ENCODE measurements at regions not wholly inside any gene's neighbourhood (a gene's known extent, or its start where the extent isn't known, plus 50 kb on each side); places are given as distances from the start of the nearest gene placed in this dataset.
"Not testable (repeated sequence)": the region's sequence is repeated elsewhere in the genome, so short reads cannot be mapped to it uniquely, and the experiment has no call there.

DNA sequence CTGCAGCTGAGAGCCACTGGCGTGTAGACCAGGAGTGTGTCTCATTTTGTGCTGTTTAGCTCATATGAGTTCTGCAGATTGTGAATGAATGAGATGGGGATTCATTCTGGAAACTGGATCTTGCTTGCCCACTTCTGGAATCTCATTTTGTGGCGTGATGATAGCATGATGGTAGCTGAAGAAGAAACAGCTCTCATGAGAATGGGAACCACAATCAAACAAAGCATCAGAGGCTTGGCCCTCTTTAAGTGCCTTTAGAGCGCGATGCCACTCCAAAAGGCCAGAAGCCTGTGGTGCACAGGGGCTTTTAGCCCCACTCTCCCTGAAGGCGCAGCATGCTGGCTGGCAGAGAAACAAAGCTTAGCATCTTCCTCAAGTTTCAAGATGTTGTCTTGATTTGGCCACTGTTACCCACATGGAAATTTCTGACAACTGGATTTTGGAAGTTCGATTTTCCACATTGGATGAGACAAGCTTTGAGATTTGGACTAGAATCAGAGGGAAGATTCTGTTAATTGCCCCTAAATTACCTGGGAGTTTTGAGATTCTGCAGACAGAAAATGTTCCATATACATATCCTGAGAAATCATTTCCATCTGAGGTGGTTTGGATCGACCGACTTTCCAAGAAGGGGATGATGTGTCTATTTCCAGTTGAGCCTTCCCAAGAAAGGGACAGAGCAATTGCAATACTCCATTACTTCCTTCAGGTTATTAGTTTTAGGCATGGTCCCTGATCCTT lies 234.5 kb downstream of the VAPA start:
- peak; percentile 16 to 34 for DNase-seq (ENCODE audit: extremely low spot score in 2 of 2)
- H3K4me1 ChIP-seq: peaks cover 1% of the 10 kb centered on the region
- H3K27ac ChIP-seq: no peak overlapping the region
- no peaks in the 10 kb centered on the region for H3K9me3 ChIP-seq
- no peak overlapping the region for H3K4me3 ChIP-seq
- no peaks in the 10 kb centered on the region for H3K36me3 ChIP-seq
- H3K27me3 ChIP-seq: no peaks in the 10 kb centered on the region
- intact Hi-C loops (cut with DNase I): no loop called here
- TF ChIP-seq, protein P1, sequence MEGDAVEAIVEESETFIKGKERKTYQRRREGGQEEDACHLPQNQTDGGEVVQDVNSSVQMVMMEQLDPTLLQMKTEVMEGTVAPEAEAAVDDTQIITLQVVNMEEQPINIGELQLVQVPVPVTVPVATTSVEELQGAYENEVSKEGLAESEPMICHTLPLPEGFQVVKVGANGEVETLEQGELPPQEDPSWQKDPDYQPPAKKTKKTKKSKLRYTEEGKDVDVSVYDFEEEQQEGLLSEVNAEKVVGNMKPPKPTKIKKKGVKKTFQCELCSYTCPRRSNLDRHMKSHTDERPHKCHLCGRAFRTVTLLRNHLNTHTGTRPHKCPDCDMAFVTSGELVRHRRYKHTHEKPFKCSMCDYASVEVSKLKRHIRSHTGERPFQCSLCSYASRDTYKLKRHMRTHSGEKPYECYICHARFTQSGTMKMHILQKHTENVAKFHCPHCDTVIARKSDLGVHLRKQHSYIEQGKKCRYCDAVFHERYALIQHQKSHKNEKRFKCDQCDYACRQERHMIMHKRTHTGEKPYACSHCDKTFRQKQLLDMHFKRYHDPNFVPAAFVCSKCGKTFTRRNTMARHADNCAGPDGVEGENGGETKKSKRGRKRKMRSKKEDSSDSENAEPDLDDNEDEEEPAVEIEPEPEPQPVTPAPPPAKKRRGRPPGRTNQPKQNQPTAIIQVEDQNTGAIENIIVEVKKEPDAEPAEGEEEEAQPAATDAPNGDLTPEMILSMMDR (IDR thresholded peaks at IDR 0.05): no peak
- TF ChIP-seq POLR2A (IDR thresholded peaks at IDR 0.05) (no peak), POLR2AphosphoS5 (IDR thresholded peaks at IDR 0.05; ENCODE audit: insufficient read depth in 1 of 2, low read depth in 1 of 2) (no peak)

DNA sequence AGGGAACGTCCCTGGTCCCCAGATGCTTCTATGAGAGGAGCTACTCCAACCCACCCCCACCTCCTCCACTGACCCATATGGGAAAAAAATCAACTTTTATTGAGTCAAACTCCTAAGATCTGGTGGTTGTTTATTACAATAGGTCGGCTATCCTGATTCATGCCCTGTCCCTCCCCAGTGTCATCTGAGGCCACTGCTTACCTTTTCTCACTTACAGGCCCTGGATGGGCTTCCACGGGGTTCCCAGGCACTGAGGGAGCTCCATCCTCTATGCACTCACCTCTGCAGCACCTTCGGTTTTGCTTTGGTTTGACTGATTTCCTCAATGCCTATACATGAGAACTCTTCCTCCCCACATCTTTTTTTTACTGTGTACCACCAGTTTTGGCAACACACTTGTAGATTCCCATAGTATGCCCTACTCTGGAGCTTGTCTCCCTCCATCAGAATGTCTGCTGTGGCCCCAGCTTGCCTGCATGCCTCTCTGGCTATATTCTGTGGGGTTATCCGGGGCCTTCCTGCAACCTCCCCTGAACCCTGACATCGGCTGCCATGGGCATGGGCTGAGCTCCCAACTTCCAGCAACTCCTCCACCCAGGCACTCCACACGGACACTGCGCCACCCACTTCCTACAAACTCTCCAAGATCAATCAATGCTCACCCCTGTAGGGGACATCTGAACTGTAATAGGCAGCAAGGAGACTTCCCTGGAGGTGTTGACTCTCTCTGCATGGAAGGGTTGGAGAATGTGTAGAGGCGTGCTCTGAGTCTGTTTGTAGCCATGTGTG lies 236.1 kb downstream of the VAPA start:
- Histone ChIP-seq H3K36me3 (no peaks in the 10 kb centered on the region), H3K9me3 (no peaks in the 10 kb centered on the region), H3K4me3 (no peak overlapping the region), H3K27me3 (no peaks in the 10 kb centered on the region), H3K27ac (no peak overlapping the region), H3K4me1 (peaks cover 15% of the 10 kb centered on the region)
- intact Hi-C loops (cut with DNase I): no loop called here
- peak; percentile 72 to 74 for DNase-seq (ENCODE audit: extremely low spot score in 2 of 2)
- TF ChIP-seq POLR2A (IDR thresholded peaks at IDR 0.05) (no peak), POLR2AphosphoS5 (IDR thresholded peaks at IDR 0.05; ENCODE audit: insufficient read depth in 1 of 2, low read depth in 1 of 2) (no peak)
- TF ChIP-seq, protein P1 (IDR thresholded peaks at IDR 0.05): no peak

DNA sequence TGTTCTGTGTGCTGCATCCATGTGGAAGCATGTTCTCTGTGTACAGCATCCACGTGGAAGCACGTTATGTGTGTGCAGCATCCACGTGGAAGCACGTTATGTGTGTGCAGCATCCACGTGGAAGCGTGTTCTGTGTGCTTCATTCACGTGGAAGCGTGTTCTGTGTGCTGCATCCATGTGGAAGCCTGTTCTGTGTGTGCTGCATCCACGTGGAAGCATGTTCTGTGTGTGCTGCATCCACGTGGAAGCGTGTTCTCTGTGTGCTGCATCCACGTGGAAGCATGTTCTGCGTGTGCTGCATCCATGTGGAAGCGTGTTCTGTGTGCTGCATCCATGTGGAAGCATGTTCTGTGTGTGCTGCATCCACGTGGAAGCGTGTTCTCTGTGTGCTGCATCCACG lies 236.8 kb downstream of the VAPA start:
- H3K27me3 ChIP-seq; intact Hi-C loops (cut with DNase I); H3K27ac ChIP-seq; H3K9me3 ChIP-seq; H3K4me3 ChIP-seq; H3K36me3 ChIP-seq: not testable (repeated sequence)
- peaks cover 15% of the 10 kb centered on the region for H3K4me1 ChIP-seq
- DNase-seq (ENCODE audit: extremely low spot score in 2 of 2): peak; percentile 37 to 84

DNA sequence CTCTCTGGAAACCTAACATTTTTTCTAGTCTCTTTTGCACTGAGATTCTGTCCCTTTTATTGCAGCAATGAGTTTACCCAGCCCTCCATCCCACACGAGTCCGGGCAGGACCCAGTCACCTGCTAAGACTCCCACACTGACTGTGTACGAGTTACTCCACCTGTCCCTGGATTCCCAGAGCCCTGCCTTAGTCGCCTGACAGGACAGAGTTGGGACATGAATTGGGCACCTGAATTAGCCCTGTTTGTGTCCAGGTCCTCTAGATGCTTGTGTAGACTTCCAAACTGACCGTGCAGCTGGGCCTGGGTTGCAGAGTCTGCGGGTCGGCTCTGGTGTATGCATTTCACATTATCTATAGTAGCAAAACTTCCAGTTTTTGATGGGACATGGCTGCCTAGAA lies 238.7 kb downstream of the VAPA start:
- TF ChIP-seq, protein P1 (IDR thresholded peaks at IDR 0.05): no peak
- no peak for TF ChIP-seq POLR2AphosphoS5 (IDR thresholded peaks at IDR 0.05; ENCODE audit: insufficient read depth in 1 of 2, low read depth in 1 of 2)
- no peak for TF ChIP-seq POLR2A (IDR thresholded peaks at IDR 0.05)

DNA sequence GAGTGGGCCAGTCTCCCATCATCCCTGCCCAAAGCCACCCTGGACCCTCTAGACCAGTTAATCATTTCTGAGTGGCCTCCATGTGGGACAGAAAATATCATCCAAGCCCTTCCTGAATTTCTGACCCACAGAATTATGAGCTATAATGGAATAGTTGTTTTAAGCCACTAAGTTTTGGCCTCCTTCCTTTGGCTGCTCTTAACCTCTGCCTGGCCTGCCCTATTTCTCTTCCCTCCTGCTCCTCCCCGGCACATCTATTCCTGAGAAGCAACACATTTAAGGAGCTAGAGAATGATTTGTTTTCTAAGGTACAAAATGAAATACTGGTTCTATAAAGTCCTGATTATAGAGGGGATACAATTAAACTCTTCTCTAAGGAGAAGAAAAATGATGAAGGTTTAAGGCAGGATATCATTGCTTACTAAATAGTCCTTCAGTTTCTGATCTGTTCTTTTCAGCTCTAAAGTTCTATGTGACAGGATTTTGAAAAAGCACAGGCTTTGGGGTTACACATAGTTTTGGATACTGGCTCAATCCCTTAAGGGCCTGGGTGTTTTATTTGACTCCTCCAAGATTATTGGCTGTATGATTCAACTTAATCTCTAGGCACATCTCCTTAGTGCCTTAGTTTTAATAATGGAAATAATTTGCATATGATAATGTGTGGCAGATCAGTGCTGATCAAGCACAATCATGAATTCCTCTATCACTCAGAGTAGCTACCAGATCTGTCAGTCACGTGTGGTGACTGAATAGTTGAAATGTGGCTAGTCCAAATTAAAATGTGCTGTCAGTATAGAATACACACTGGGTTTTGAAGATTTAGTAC lies 240.3 kb downstream of the VAPA start:
- Histone ChIP-seq H3K36me3 (no peaks in the 10 kb centered on the region), H3K27ac (peak overlapping the region; percentile 68), H3K9me3 (no peaks in the 10 kb centered on the region), H3K4me3 (no peak overlapping the region), H3K27me3 (no peaks in the 10 kb centered on the region), H3K4me1 (peaks cover 15% of the 10 kb centered on the region)
- DNase-seq (ENCODE audit: extremely low spot score in 2 of 2): peak in 1 of 2 donors; percentile 44
- intact Hi-C loops (cut with DNase I): no loop called here
- no peak for TF ChIP-seq POLR2AphosphoS5 (IDR thresholded peaks at IDR 0.05; ENCODE audit: insufficient read depth in 1 of 2, low read depth in 1 of 2)
- TF ChIP-seq POLR2A (IDR thresholded peaks at IDR 0.05): no peak
- TF ChIP-seq, protein P1 (IDR thresholded peaks at IDR 0.05): no peak

More for the DNA sequence above, 238.7 kb downstream of the VAPA start:
- Histone ChIP-seq H3K27ac (no peak overlapping the region), H3K4me3 (no peak overlapping the region), H3K36me3 (no peaks in the 10 kb centered on the region), H3K27me3 (no peaks in the 10 kb centered on the region), H3K4me1 (peaks cover 15% of the 10 kb centered on the region), H3K9me3 (no peaks in the 10 kb centered on the region)
- peak; percentile 60 to 82 for DNase-seq (ENCODE audit: extremely low spot score in 2 of 2)
- intact Hi-C loops (cut with DNase I): no loop called here
